HCT116 (cell line): ENCODE measurements at regions not wholly inside any gene's neighbourhood (a gene's known extent, or its start where the extent isn't known, plus 50 kb on each side); places are given as distances from the start of the nearest gene placed in this dataset.
"Not testable (repeated sequence)": the region's sequence is repeated elsewhere in the genome, so short reads cannot be mapped to it uniquely, and the experiment has no call there.

Source experiments
- ATAC-seq: fragments of 200-7000 bp; cut with Tn5 transposase; 2 replicates; pipeline ENCODE4 v1.9.1; 2020; ENCODE audit warnings: mild to moderate bottlenecking, moderate library complexity
- BruUV-seq: library from RNA; stranded (reverse); fragments of 400-500 nt; replicated peaks from 2 replicates; lab custom pipeline; 2021; lab: Mats Ljungman, UMichigan
- CTCF ChIA-PET: fragments of 300-600 bp; sonication (Branson Sonifier 250); formaldehyde crosslinking; loops from one replicate; lab custom pipeline; 2021; ENCODE audit warnings: antibody characterized with exemption; lab: Charles Lee
- POLR2A ChIA-PET: fragments of 300-600, 350-600 bp; sonication (Branson Sonifier 250); formaldehyde crosslinking; loops from one replicate; lab custom pipeline; 2021; ENCODE audit warnings: antibody characterized with exemption; lab: Charles Lee
- RAD21 ChIA-PET, 2 experiments: fragments of 300-600 bp; sonication (Branson Sonifier 250); formaldehyde crosslinking; loops; one replicate each; lab custom pipeline; 2023; ENCODE audit warnings: low total read pairs in 2 of 2; ENCODE audit not compliant: uncharacterized antibody in 2 of 2, unreplicated experiment in 2 of 2, low non-redundant PET in 1 of 2; lab: Charles Lee
- DNase-seq: peaks from one replicate; pipeline ENCODE4 v3.0.0-alpha.2; 2010; ENCODE audit warnings: low read depth, low spot score
- H2AFZ ChIP-seq: fragments of 200-600 bp; shearing (Covaris generic), sonication (generic); 2 replicates; pipeline ENCODE4 v1.6.1; 2017; ENCODE audit warnings: low read depth, mixed run types, mixed read lengths, antibody characterized with exemption, low read length; ENCODE audit not compliant: poor library complexity, severe bottlenecking
- H3K27ac ChIP-seq: 2 replicates; pipeline ENCODE4 v1.5.1; 2012; ENCODE audit warnings: low read depth, low read length
- H3K27me3 ChIP-seq: fragments of 200-600 bp; sonication (generic); 2 replicates; pipeline ENCODE4 v1.6.1; 2016; ENCODE audit warnings: mixed run types, low read length, mixed read lengths; ENCODE audit not compliant: insufficient read depth
- H3K36me3 ChIP-seq, 2 experiments: fragments of 200-500 bp in 1 of 2; fragments of 200-600 bp in 1 of 2; sonication (Bioruptor generic) in 1 of 2; sonication (generic) in 1 of 2; 2 replicates each; pipeline versions ENCODE4 v1.5.1 to v1.6.1; 2014 to 2016; ENCODE audit warnings: low read length in 2 of 2, inconsistent platforms in 1 of 2, mixed read lengths in 1 of 2, mixed run types in 1 of 2; ENCODE audit not compliant: insufficient read depth in 2 of 2, control insufficient read depth in 1 of 2
- H3K4me1 ChIP-seq, 2 experiments: fragments of 200-600 bp in 1 of 2; sonication (generic) in 1 of 2; 2 replicates each; pipeline versions ENCODE4 v1.5.1 to v1.6.1; 2012 to 2017; ENCODE audit warnings: low read length in 2 of 2, inconsistent platforms in 1 of 2, mild to moderate bottlenecking in 1 of 2, mixed read lengths in 1 of 2, mixed run types in 1 of 2, moderate library complexity in 1 of 2; ENCODE audit not compliant: insufficient read depth in 2 of 2, control insufficient read depth in 1 of 2
- H3K4me2 ChIP-seq: fragments of 200-600 bp; sonication (generic); 2 replicates; pipeline ENCODE4 v1.6.1; 2017; ENCODE audit warnings: mixed run types, low read length, mixed read lengths
- H3K4me3 ChIP-seq, 2 experiments: fragments of 200-600 bp in 1 of 2; sonication (generic) in 1 of 2; replicated peaks in 1 of 2; 2 replicates each; pipeline ENCODE4 v1.5.1; 2011 to 2016; ENCODE audit warnings: low read length in 2 of 2, control low read depth in 1 of 2, low read depth in 1 of 2, mild to moderate bottlenecking in 1 of 2, mixed read lengths in 1 of 2, mixed run types in 1 of 2
- H3K79me2 ChIP-seq: fragments of 200-600 bp; sonication (generic); 2 replicates; pipeline ENCODE4 v1.6.1; 2017; ENCODE audit warnings: mild to moderate bottlenecking, mixed run types, low read length, moderate library complexity, mixed read lengths; ENCODE audit not compliant: insufficient read depth
- H3K9ac ChIP-seq: fragments of 200-600 bp; sonication (generic); 2 replicates; pipeline ENCODE4 v1.6.1; 2016; ENCODE audit warnings: low read length, mixed read lengths
- H3K9me2 ChIP-seq: fragments of 200-600 bp; sonication (generic), shearing (Covaris generic); 2 replicates; pipeline ENCODE4 v1.6.1; 2017; ENCODE audit warnings: mixed run types, mild to moderate bottlenecking, moderate library complexity; ENCODE audit not compliant: insufficient read depth
- H3K9me3 ChIP-seq, 2 experiments: fragments of 200-500 bp in 1 of 2; fragments of 200-600 bp in 1 of 2; sonication (Bioruptor generic) in 1 of 2; sonication (generic) in 1 of 2; 2 replicates each; pipeline ENCODE4 v1.6.1; 2014 to 2017; ENCODE audit warnings: low read length in 2 of 2, mixed read lengths in 2 of 2, inconsistent platforms in 1 of 2, low read depth in 1 of 2, mild to moderate bottlenecking in 1 of 2, mixed run types in 1 of 2, moderate library complexity in 1 of 2; ENCODE audit not compliant: control insufficient read depth in 1 of 2, insufficient read depth in 1 of 2
- H4K20me1 ChIP-seq: fragments of 200-600 bp; sonication (generic), shearing (Covaris generic); 2 replicates; pipeline ENCODE4 v1.6.1; 2017; ENCODE audit warnings: mixed run types, mild to moderate bottlenecking, moderate library complexity; ENCODE audit not compliant: insufficient read depth
- CEBPB ChIP-seq: IDR thresholded peaks from 2 replicates; pipeline ENCODE4 v1.6.1; 2012; ENCODE audit warnings: low read depth
- CTCF ChIP-seq, 3 experiments: fragments of 200-600 bp in 1 of 3; sonication (generic) in 1 of 3; IDR thresholded peaks in 2 of 3; conservative IDR thresholded peaks in 1 of 3; 2 replicates each; pipeline ENCODE4 v1.5.1; 2012 to 2017; ENCODE audit warnings: low read depth in 2 of 3, low read length in 2 of 3, antibody characterized with exemption in 1 of 3, borderline replicate concordance in 1 of 3, control low read depth in 1 of 3, mild to moderate bottlenecking in 1 of 3, mixed read lengths in 1 of 3, mixed run types in 1 of 3, moderate library complexity in 1 of 3; ENCODE audit not compliant: insufficient read depth in 1 of 3
- ELF1 ChIP-seq: IDR thresholded peaks from 2 replicates; pipeline ENCODE4 v1.6.1; 2012; ENCODE audit warnings: low read depth, borderline replicate concordance
- EZH2phosphoT487 ChIP-seq: fragments of 200-600 bp; IDR thresholded peaks from 2 replicates; pipeline ENCODE4 v1.6.1; 2018; ENCODE audit warnings: antibody characterized with exemption, borderline replicate concordance
- FOSL1 ChIP-seq: IDR thresholded peaks from 2 replicates; pipeline ENCODE4 v1.6.1; 2012; ENCODE audit warnings: low read depth
- JUND ChIP-seq: IDR thresholded peaks from 2 replicates; pipeline ENCODE4 v1.6.1; 2012
- RAD21 ChIP-seq: IDR thresholded peaks from 2 replicates; pipeline ENCODE4 v1.6.1; 2012; ENCODE audit warnings: low read depth, mild to moderate bottlenecking
- REST ChIP-seq: IDR thresholded peaks from 2 replicates; pipeline ENCODE4 v1.6.1; 2012; ENCODE audit warnings: low read depth
- SIN3A ChIP-seq: IDR thresholded peaks from 2 replicates; pipeline ENCODE4 v1.6.1; 2012; ENCODE audit warnings: low read depth
- SP1 ChIP-seq: IDR thresholded peaks from 2 replicates; pipeline ENCODE4 v1.6.1; 2012; ENCODE audit warnings: low read depth
- YY1 ChIP-seq: IDR thresholded peaks from 2 replicates; pipeline ENCODE4 v1.6.1; 2011; ENCODE audit warnings: low read length, low read depth, moderate library complexity, mild to moderate bottlenecking; ENCODE audit not compliant: insufficient replicate concordance; ENCODE audit errors: extremely low read depth
- ZBTB33 ChIP-seq: IDR thresholded peaks from 2 replicates; pipeline ENCODE4 v1.6.1; 2011; ENCODE audit warnings: mild to moderate bottlenecking, low read length, moderate library complexity; ENCODE audit not compliant: insufficient replicate concordance; ENCODE audit errors: extremely low read depth
- ZFX ChIP-seq: fragments of 450-650 bp; IDR thresholded peaks from 2 replicates; pipeline ENCODE4 v1.6.1; 2017
- intact Hi-C: fragments of 100-400 bp; cut with micrococcal nuclease; formaldehyde crosslinking; loops from 2 replicates; pipeline ENCODE4 v1.10.0; 2022

GRCh38 chr18:47637551-47637950 is 292.9 kb downstream of the SMAD2 start:
- H4K20me1 ChIP-seq, H3K9me3 ChIP-seq, H3K79me2 ChIP-seq, POLR2A ChIA-PET, H2AFZ ChIP-seq, H3K9me2 ChIP-seq, H3K4me3 ChIP-seq, H3K4me2 ChIP-seq, ATAC-seq, H3K9ac ChIP-seq, BruUV-seq, H3K27ac ChIP-seq, RAD21 ChIA-PET, intact Hi-C loops, H3K36me3 ChIP-seq, DNase-seq, CTCF ChIA-PET, H3K4me1 ChIP-seq: not testable (repeated sequence)
- H3K27me3 ChIP-seq: peaks cover 33% of the 10 kb centered on the region

GRCh38 chr18:47635416-47635815 is 295.0 kb downstream of the SMAD2 start:
- TF ChIP-seq EZH2phosphoT487 (no peak), SIN3A (no peak), ZFX (no peak), FOSL1 (no peak), SP1 (no peak), REST (no peak), ZBTB33 (no peak), ELF1 (no peak), YY1 (no peak), CTCF (IDR thresholded peaks at IDR 0.05 in 2 of 3, conservative IDR thresholded peaks at IDR 0.05 in 1 of 3; ENCODE audit: borderline replicate concordance in 1 of 3, insufficient read depth in 1 of 3, low read depth in 2 of 3, low read length in 2 of 3) (no peak), JUND (no peak), RAD21 (no peak), CEBPB (no peak)
- Histone ChIP-seq H3K4me3 (no peak overlapping the region), H2AFZ (no peak overlapping the region), H3K9me3 (no peaks in the 10 kb centered on the region), H3K27ac (no peak overlapping the region), H3K4me2 (no peak overlapping the region), H3K4me1 (no peaks in the 10 kb centered on the region), H4K20me1 (no peaks in the 10 kb centered on the region), H3K79me2 (no peaks in the 10 kb centered on the region), H3K9ac (no peak overlapping the region), H3K9me2 (no peaks in the 10 kb centered on the region), H3K36me3 (no peaks in the 10 kb centered on the region), H3K27me3 (peaks cover 35% of the 10 kb centered on the region)
- ChIA-PET RAD21 (no interaction called here), CTCF (no interaction called here), POLR2A (no interaction called here)
- ATAC-seq (no peak), DNase-seq (no peak)
- intact Hi-C loops: no loop called here
- no TSS peak for BruUV-seq
